OCI-LY7 (cell line): ENCODE measurements at regions not wholly inside any gene's neighbourhood (a gene's known extent, or its start where the extent isn't known, plus 50 kb on each side); places are given as distances from the start of the nearest gene placed in this dataset.

Source experiments
- BruUV-seq: library from RNA; stranded (reverse); fragments of 400-500 nt; replicated peaks from 2 replicates; lab custom pipeline; 2021; lab: Mats Ljungman, UMichigan
- CTCF ChIA-PET: fragments of 300-600 bp; sonication (Branson Sonifier 250); formaldehyde crosslinking; loops from one replicate; lab custom pipeline; 2022; ENCODE audit warnings: antibody characterized with exemption; ENCODE audit not compliant: unreplicated experiment; lab: Charles Lee
- POLR2A ChIA-PET: fragments of 300-600 bp; sonication (Branson Sonifier 250); formaldehyde crosslinking; loops from one replicate; lab custom pipeline; 2022; ENCODE audit warnings: antibody characterized with exemption; lab: Charles Lee
- DNase-seq: peaks from one replicate; pipeline ENCODE4 v3.0.0-alpha.2; 2015; ENCODE audit warnings: low spot score
- H2AFZ ChIP-seq: fragments of 200-600 bp; sonication (generic), shearing (Covaris generic); 2 replicates; pipeline ENCODE4 v1.6.1; 2014; ENCODE audit warnings: mild to moderate bottlenecking, antibody characterized with exemption, low read length, moderate library complexity
- H3K27ac ChIP-seq: fragments of 200-600 bp; sonication (generic); 2 replicates; pipeline ENCODE4 v1.5.1; 2014; ENCODE audit warnings: mixed run types, low read depth, mild to moderate bottlenecking, moderate library complexity, low read length, inconsistent platforms; ENCODE audit not compliant: poor library complexity, severe bottlenecking
- H3K36me3 ChIP-seq: fragments of 200-600 bp; sonication (generic); 2 replicates; pipeline ENCODE4 v1.6.1; 2014; ENCODE audit warnings: mild to moderate bottlenecking, antibody characterized with exemption, low read length, moderate library complexity, mixed read lengths; ENCODE audit not compliant: insufficient read depth
- H3K4me1 ChIP-seq: fragments of 200-600 bp; sonication (generic); 2 replicates; pipeline ENCODE4 v1.5.1; 2014; ENCODE audit warnings: mild to moderate bottlenecking, low read length; ENCODE audit not compliant: insufficient read depth, poor library complexity, severe bottlenecking
- H3K4me2 ChIP-seq: fragments of 200-600 bp; sonication (generic); 2 replicates; pipeline ENCODE4 v1.6.1; 2014; ENCODE audit warnings: mild to moderate bottlenecking, low read length
- H3K4me3 ChIP-seq: fragments of 200-600 bp; sonication (generic); 2 replicates; pipeline ENCODE4 v1.5.1; 2014; ENCODE audit warnings: mild to moderate bottlenecking, low read depth, low read length; ENCODE audit not compliant: poor library complexity, severe bottlenecking
- H3K79me2 ChIP-seq: fragments of 200-600 bp; sonication (generic); 2 replicates; pipeline ENCODE4 v1.6.1; 2016; ENCODE audit warnings: low read depth, mild to moderate bottlenecking, low read length, moderate library complexity, mixed read lengths; ENCODE audit not compliant: insufficient read depth
- H3K9me2 ChIP-seq: fragments of 200-600 bp; sonication (generic); 2 replicates; pipeline ENCODE4 v1.6.1; 2016; ENCODE audit warnings: mild to moderate bottlenecking, low read length, mixed read lengths; ENCODE audit not compliant: insufficient read depth
- H3K9me3 ChIP-seq: fragments of 200-600 bp; sonication (generic); 2 replicates; pipeline ENCODE4 v1.6.1; 2014; ENCODE audit warnings: mild to moderate bottlenecking, mixed run types, low read length, mixed read lengths
- H4K20me1 ChIP-seq: fragments of 200-600 bp; sonication (generic); 2 replicates; pipeline ENCODE4 v1.6.1; 2014; ENCODE audit warnings: mild to moderate bottlenecking, antibody characterized with exemption, low read length, moderate library complexity, mixed read lengths; ENCODE audit not compliant: insufficient read depth
- EZH2phosphoT487 ChIP-seq: fragments of 200-600 bp; sonication (generic); IDR thresholded peaks from 2 replicates; pipeline ENCODE4 v1.6.1; 2018; ENCODE audit warnings: low read depth, borderline replicate concordance, mild to moderate bottlenecking, mixed run types, antibody characterized with exemption, low read length, moderate library complexity, mixed read lengths
- intact Hi-C: fragments of 100-400 bp; cut with micrococcal nuclease; formaldehyde crosslinking; loops from one replicate; pipeline ENCODE4 v1.10.0; 2022; ENCODE audit not compliant: unreplicated experiment
- TF ChIP-seq, protein P1 (sequence below): fragments of 200-600 bp; sonication (generic); conservative IDR thresholded peaks from 2 replicates; pipeline ENCODE4 v1.5.1; 2014; ENCODE audit warnings: mild to moderate bottlenecking, antibody characterized with exemption, low read length, moderate library complexity, mixed read lengths

DNA sequence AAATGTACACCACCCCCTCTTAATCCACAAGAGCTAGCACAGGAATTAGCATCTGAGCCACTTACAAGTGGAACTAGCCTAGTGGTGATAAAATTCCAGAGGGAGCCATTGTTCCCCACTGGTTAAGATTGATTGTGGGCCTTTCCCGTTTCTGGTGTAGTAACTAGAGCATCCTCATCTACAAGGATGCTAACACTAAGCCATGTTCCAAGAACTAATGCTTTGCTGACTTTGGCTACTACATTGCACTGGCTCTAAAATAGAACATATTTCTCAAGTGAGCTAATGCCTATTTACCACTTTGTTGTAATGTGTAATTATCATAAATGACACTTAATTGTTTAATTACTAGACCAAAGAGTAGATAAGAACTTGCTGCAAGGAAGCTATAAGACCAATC, 143.7 kb downstream of the FZD1 start:
- H3K4me3 ChIP-seq: no peak overlapping the region
- ChIA-PET CTCF (no interaction called here), POLR2A (interaction anchor here (1.1 kb wide), 1 partner anchor 82 kb away, joined by 3 read pairs; no protein-coding TSS in a partner anchor)
- no TSS peak for BruUV-seq
- no peaks in the 10 kb centered on the region for H3K79me2 ChIP-seq
- no peak for DNase-seq
- no peak for TF ChIP-seq EZH2phosphoT487
- TF ChIP-seq, protein P1, sequence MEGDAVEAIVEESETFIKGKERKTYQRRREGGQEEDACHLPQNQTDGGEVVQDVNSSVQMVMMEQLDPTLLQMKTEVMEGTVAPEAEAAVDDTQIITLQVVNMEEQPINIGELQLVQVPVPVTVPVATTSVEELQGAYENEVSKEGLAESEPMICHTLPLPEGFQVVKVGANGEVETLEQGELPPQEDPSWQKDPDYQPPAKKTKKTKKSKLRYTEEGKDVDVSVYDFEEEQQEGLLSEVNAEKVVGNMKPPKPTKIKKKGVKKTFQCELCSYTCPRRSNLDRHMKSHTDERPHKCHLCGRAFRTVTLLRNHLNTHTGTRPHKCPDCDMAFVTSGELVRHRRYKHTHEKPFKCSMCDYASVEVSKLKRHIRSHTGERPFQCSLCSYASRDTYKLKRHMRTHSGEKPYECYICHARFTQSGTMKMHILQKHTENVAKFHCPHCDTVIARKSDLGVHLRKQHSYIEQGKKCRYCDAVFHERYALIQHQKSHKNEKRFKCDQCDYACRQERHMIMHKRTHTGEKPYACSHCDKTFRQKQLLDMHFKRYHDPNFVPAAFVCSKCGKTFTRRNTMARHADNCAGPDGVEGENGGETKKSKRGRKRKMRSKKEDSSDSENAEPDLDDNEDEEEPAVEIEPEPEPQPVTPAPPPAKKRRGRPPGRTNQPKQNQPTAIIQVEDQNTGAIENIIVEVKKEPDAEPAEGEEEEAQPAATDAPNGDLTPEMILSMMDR: no peak
- no peaks in the 10 kb centered on the region for H3K9me2 ChIP-seq
- intact Hi-C loops: no loop called here
- H4K20me1 ChIP-seq: no peaks in the 10 kb centered on the region
- no peaks in the 10 kb centered on the region for H3K4me1 ChIP-seq
- no peaks in the 10 kb centered on the region for H3K9me3 ChIP-seq
- no peak overlapping the region for H2AFZ ChIP-seq
- no peaks in the 10 kb centered on the region for H3K36me3 ChIP-seq
- H3K27ac ChIP-seq: no peak overlapping the region
- no peak overlapping the region for H3K4me2 ChIP-seq

DNA sequence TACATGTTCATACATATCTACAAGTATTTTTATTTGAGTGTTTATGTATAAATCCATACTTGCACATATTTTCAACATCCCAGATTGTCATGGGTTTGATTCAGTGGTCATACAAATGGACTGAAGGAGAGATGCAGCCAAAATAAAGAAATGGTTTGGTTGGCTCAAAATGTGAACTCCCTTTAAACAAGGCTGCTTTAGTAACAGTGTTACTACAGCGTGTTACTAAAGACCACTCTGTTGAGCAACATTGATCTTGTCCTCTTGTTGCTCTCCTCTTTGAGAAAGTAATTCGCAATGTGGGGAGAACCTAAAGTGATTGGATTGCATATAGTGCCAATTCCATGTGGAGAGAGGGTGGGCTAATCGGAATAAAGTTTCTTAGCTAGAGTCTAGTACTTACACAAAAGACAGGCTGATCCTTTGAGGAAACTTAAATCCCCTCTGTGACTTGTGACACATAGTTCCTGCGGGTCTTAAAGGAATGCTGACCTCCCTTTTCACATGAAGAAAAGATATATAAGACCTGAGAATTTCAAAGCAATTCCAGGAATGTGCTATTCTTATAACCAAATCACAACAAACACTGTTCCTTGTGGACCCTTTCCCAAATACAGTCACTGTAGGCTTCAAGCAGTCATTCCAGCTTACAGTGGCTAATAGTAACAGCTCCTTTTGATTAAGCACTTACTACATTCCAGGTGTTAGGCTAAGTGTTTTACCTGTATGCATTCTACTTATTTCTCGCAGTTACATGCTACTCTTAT, 144.3 kb downstream of the FZD1 start:
- H3K9me2 ChIP-seq: no peaks in the 10 kb centered on the region
- no peaks in the 10 kb centered on the region for H3K4me1 ChIP-seq
- no peak for DNase-seq
- ChIA-PET CTCF (no interaction called here), POLR2A (no interaction called here)
- no peaks in the 10 kb centered on the region for H3K79me2 ChIP-seq
- H3K27ac ChIP-seq: no peak overlapping the region
- H2AFZ ChIP-seq: no peak overlapping the region
- intact Hi-C loops: no loop called here
- no peaks in the 10 kb centered on the region for H4K20me1 ChIP-seq
- TF ChIP-seq, protein P1: no peak
- no peaks in the 10 kb centered on the region for H3K36me3 ChIP-seq
- H3K9me3 ChIP-seq: no peaks in the 10 kb centered on the region
- no peak overlapping the region for H3K4me2 ChIP-seq
- H3K4me3 ChIP-seq: no peak overlapping the region
- no TSS peak for BruUV-seq

DNA sequence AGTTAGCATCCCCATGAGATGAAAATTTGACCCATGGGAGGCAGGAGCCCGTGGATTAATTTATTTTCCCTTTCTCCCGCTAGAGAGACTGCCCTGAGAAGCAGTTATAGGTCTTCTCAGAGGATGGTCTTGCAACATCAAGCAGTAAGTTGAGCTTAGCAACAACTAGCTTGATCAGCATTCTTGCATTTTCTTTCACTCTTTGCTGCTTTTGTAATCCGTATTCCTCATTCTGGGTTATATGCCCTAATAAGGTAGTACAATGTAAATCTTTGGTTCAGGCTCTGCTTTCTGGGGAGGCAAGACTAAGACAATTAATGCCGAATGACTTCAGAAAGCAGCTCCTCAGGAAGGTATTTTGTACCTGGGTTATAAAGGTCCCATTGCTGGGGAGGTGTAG, 146.8 kb downstream of the FZD1 start:
- Histone ChIP-seq H3K9me3 (no peaks in the 10 kb centered on the region), H3K4me1 (no peaks in the 10 kb centered on the region), H2AFZ (no peak overlapping the region), H4K20me1 (no peaks in the 10 kb centered on the region), H3K36me3 (no peaks in the 10 kb centered on the region), H3K9me2 (no peaks in the 10 kb centered on the region), H3K27ac (no peak overlapping the region), H3K79me2 (no peaks in the 10 kb centered on the region), H3K4me3 (no peak overlapping the region), H3K4me2 (no peak overlapping the region)
- no TSS peak for BruUV-seq
- ChIA-PET POLR2A (no interaction called here), CTCF (no interaction called here)
- intact Hi-C loops: no loop called here
- TF ChIP-seq EZH2phosphoT487: no peak
- TF ChIP-seq, protein P1: no peak
- no peak for DNase-seq
